ENCODE measurements at regions not wholly inside any gene's neighbourhood (a gene's known extent, or its start where the extent isn't known, plus 50 kb on each side); places are given as distances from the start of the nearest gene placed in this dataset.

DNA sequence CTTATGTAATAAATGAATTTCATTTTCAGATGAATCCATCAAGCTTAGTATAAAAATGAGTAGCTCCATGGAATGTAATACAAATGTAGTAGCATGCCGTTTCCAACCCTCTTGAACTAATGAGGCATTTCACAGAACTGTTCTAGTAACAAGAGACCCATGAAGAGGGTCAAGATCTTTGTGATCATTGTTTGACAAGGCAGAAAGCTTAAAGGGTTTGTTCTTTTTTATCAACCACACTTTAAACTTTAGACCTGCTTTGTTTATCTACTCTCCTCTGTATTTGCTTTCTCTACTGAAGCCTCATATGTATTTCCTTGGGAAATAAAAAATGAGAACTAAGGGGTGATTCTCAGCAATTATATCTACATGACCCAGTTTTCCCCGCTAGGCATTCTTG is 513.9 kb downstream of the ARAP2 start:
- Mint-ChIP-seq H3K27ac (no peak overlapping the region), H3K27me3 (ENCODE audit: low read depth) (no peaks in the 10 kb centered on the region), H3K9me3 (peaks cover 0 to 2% of the 10 kb centered on the region in 2 experiments; a peak in 1 of 5 replicates), H3K4me3 (no peak overlapping the region), H3K4me1 (peaks cover 0 to 3% of the 10 kb centered on the region in 2 experiments; a peak in 1 of 4 replicates), H3K36me3 (ENCODE audit: insufficient read depth in 1 of 3, low read depth in 3 of 3) (no peaks in the 10 kb centered on the region)
- no peak overlapping the region for H3K56ac ChIP-seq (ENCODE audit: insufficient read length, low read depth, low read length)
- no peak overlapping the region for H3K18ac ChIP-seq (ENCODE audit: insufficient read length, low read depth, low read length)
- H3K27me3 ChIP-seq (ENCODE audit: insufficient read depth, low read length), result no peaks in the 10 kb centered on the region
- no peak overlapping the region for H3K14ac ChIP-seq (ENCODE audit: insufficient read depth, low read length)
- H3K4ac ChIP-seq (ENCODE audit: low read depth, low read length), result no peak overlapping the region
- H2AK5ac ChIP-seq (ENCODE audit: insufficient read length, low read length), result no peak overlapping the region
- H2BK20ac ChIP-seq (ENCODE audit: low read depth, low read length, poor library complexity, severe bottlenecking), result no peak overlapping the region
- H3K79me1 ChIP-seq (ENCODE audit: insufficient read depth, low read depth, low read length, poor library complexity, severe bottlenecking), result no peaks in the 10 kb centered on the region
- no peaks in the 10 kb centered on the region for H4K20me1 ChIP-seq (ENCODE audit: control insufficient read depth, insufficient read depth, insufficient read length)
- no peak overlapping the region for H3K9ac ChIP-seq (ENCODE audit: extremely low read depth, insufficient read length, low read length)
- no peak overlapping the region for H3T11ph ChIP-seq (ENCODE audit: low read length)
- H3K79me2 ChIP-seq (ENCODE audit: insufficient read depth, low read length), result no peaks in the 10 kb centered on the region
- DNase-seq, result no peak
- H3K27ac ChIP-seq (ENCODE audit: insufficient read length, low read depth, low read length), result no peak overlapping the region
- no peak overlapping the region for H2BK5ac ChIP-seq (ENCODE audit: insufficient read length, low read length)
- no peak overlapping the region for H4K8ac ChIP-seq (replicated peaks; ENCODE audit: insufficient read length, low read depth, low read length)
- H2BK120ac ChIP-seq (ENCODE audit: low read depth, low read length, poor library complexity, severe bottlenecking), result no peak overlapping the region
- no peaks in the 10 kb centered on the region for H3K23me2 ChIP-seq (ENCODE audit: insufficient read length, low read depth, low read length, poor library complexity, severe bottlenecking)
- H4K91ac ChIP-seq (ENCODE audit: insufficient read length, low read depth, low read length), result no peak overlapping the region
- no CpG with 5 or more reads among the region's 2 CpGs for WGBS (ENCODE audit: extremely low coverage, insufficient read length, low lambda C conversion rate)
- no peak overlapping the region for H2BK12ac ChIP-seq (ENCODE audit: insufficient read length, low read depth, low read length)
- H3K4me1 ChIP-seq (ENCODE audit: insufficient read depth, low read length), result no peaks in the 10 kb centered on the region
- H3K9me3 ChIP-seq (ENCODE audit: control insufficient read depth, low read depth, low read length), result no peaks in the 10 kb centered on the region
- no peak overlapping the region for H2BK15ac ChIP-seq (ENCODE audit: low read depth, low read length)
- H4K5ac ChIP-seq (ENCODE audit: insufficient read length, low read depth, low read length), result no peak overlapping the region
- no peak overlapping the region for H3K23ac ChIP-seq (ENCODE audit: insufficient read length, low read depth, low read length)
- no peak overlapping the region for H2AFZ ChIP-seq (ENCODE audit: low read length)
- TF ChIP-seq, protein P1, sequence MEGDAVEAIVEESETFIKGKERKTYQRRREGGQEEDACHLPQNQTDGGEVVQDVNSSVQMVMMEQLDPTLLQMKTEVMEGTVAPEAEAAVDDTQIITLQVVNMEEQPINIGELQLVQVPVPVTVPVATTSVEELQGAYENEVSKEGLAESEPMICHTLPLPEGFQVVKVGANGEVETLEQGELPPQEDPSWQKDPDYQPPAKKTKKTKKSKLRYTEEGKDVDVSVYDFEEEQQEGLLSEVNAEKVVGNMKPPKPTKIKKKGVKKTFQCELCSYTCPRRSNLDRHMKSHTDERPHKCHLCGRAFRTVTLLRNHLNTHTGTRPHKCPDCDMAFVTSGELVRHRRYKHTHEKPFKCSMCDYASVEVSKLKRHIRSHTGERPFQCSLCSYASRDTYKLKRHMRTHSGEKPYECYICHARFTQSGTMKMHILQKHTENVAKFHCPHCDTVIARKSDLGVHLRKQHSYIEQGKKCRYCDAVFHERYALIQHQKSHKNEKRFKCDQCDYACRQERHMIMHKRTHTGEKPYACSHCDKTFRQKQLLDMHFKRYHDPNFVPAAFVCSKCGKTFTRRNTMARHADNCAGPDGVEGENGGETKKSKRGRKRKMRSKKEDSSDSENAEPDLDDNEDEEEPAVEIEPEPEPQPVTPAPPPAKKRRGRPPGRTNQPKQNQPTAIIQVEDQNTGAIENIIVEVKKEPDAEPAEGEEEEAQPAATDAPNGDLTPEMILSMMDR (conservative IDR thresholded peaks at IDR 0.05), result no peak
- H3K4me2 ChIP-seq (ENCODE audit: insufficient read depth, insufficient read length, low read length), result no peak overlapping the region

All from H9 (cell line).